ENCODE measurements at regions not wholly inside any gene's neighbourhood (a gene's known extent, or its start where the extent isn't known, plus 50 kb on each side); places are given as distances from the start of the nearest gene placed in this dataset.

DNA sequence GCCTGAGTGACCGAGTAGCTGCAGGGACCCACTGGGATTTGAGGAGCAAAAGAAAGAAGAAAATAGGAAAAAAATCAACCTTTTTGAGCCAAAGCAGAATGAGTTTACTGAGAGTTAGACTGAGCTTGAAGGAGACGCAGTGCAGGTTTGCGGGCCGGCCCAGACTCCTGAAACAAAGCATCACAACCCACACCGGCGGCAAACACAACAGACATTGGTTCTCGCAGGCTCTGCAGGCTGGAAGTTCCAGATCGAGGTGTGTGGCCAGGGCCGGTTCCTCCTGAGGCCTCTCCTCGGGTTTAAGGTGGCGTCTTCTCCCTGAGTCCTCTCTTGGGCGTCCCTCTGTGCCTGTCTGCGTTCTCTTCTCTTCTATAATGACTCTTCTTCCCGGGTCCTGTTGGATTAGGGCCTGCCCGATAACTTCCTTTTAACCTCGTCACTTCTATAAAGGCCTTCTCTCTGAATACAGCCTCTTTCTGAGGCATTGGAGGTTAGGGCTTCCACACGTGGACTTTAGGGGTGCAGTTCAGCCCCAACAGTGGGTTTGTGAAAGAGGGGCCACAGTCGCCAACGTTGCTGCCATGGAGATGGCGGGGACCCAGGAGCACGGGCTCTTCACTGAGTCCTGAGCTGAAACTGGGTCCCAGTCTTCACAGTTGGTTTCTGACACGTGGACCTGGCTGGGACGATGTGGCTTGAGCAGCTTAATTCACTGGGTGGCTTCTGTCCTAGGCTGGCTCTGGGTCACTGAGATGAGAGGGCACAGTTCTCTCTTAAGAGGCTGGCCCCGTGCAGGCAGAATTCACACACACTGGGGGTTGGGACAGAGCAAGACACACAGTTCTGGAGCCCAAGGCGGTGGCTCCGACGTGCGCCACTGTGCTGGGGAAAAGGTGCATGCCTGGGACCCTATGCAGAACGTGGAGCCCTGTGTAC is 1047.7 kb downstream of the BRD1 start:
- DNase-seq (ENCODE audit: insufficient read length, low spot score), result no peak
- TF ChIP-seq POLR2AphosphoS5 (IDR thresholded peaks at IDR 0.05; ENCODE audit: low read depth, low read length) (no peak), PAX5 (IDR thresholded peaks at IDR 0.05; ENCODE audit: insufficient read depth, low read length, severe bottlenecking) (no peak), POU2F2 (IDR thresholded peaks at IDR 0.05; ENCODE audit: low read depth, low read length) (no peak), SPI1 (IDR thresholded peaks at IDR 0.05; ENCODE audit: low read depth, low read length) (no peak), POLR2A (IDR thresholded peaks at IDR 0.05; ENCODE audit: low read depth, low read length) (no peak), TAF1 (IDR thresholded peaks at IDR 0.05; ENCODE audit: low read depth, low read length) (no peak)
- FAIRE-seq, result no peak

DNA sequence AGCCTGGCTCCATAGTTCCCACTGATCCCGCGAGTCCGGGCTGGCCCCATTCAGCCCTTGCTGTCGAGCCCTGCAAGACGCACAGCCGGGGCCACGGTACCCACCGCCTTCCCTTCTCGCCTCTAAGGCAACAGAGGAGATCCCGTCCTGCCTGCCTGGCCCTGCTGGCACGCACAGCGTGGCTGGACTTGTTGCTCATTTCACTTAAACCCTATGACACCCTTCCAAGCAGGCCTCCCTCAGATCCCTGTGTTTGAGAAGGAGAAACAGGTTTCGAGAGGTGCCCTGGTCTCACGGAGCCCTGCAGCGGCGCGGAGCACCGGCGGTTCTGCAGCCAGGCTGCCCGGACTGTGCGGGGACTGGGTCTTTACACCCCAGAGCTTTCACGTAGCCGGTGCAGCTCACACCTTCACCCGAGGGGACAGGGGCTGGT is 1048.4 kb downstream of the BRD1 start:
- no peak for FAIRE-seq
- TF ChIP-seq PAX5 (IDR thresholded peaks at IDR 0.05; ENCODE audit: insufficient read depth, low read length, severe bottlenecking) (no peak), POLR2AphosphoS5 (IDR thresholded peaks at IDR 0.05; ENCODE audit: low read depth, low read length) (no peak)
- no peak for DNase-seq (ENCODE audit: insufficient read length, low spot score)

DNA sequence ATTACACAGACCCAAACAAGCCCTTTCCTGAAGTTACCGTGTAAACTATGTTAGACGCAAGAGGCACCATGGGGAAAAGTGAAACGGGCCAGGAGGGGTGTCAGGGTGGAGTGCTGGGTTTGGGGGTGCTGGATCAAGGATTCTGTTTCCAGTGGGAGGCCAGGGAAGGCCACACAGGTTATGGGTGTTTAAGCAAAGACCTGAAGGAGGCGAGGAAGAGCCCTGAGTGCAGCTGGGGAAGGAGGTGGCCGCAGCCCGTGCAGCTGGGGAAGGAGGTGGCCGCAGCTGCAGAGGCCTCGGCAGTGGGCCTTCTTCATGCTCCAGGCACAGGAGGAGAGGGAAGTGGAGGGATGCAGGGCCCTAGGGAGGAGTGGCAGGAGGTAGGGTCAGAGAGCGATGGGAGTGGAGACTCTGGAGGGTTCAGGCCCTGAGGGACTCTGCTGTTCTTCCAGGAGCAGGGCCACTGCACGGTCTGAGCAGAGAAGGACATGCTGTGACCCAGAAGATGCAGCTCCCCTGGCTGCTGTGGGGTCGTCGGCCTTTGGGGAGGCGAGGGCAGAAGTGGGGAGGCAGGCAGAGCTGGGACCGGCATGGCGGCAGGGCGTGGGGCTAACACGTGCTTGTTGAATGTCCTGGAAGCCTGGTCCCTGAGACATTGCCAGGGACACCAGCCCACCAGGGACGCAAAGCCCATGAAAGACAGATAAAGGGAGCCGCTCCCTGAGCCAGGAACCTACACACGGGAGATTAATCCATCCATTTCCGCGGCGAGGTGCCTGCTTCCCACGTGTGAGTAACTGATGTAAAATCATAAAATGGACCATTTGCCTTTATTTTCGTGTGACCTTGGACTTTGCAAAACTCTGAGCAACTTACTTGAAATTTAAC is 1049.1 kb downstream of the BRD1 start:
- no peak for TF ChIP-seq POLR2AphosphoS5 (IDR thresholded peaks at IDR 0.05; ENCODE audit: low read depth, low read length)
- TF ChIP-seq SPI1 (IDR thresholded peaks at IDR 0.05; ENCODE audit: low read depth, low read length), result no peak
- no peak for TF ChIP-seq PAX5 (IDR thresholded peaks at IDR 0.05; ENCODE audit: insufficient read depth, low read length, severe bottlenecking)
- TF ChIP-seq TAF1 (IDR thresholded peaks at IDR 0.05; ENCODE audit: low read depth, low read length), result no peak
- TF ChIP-seq POLR2A (IDR thresholded peaks at IDR 0.05; ENCODE audit: low read depth, low read length), result no peak
- DNase-seq (ENCODE audit: insufficient read length, low spot score) (no peak), FAIRE-seq (no peak)

DNA sequence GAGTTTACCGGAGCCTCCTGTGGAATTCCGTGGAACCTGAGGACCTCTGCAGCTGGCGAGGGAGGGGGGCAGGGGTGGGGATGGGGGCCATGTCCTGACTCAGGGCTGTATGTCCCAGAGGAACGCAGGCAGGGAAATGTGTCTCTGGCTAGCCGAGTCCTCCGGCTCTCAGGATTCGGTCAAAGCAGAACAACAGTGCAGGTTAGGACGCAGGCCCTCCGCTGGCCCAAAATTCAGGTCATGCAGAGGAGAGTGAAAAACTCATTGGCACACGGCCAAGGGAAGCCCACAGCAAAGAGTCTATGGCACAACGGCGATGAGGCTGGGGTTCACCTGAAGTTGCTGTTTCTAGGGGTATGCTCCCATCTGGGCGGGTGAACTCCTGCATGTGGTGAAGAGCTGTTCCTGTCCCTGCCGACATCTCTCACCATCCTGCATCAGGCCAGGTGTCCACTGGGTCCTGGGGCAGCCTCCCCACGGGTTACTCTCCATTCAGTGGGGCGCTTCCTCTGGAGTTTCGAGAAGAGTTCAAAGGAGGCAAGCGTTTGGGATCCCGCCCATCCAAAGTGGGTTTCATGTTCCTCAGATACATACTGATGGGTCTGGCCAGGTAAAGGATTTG is 1055.3 kb downstream of the BRD1 start:
- DNase-seq (ENCODE audit: insufficient read length, low spot score) (no peak), FAIRE-seq (no peak)
- TF ChIP-seq SPI1 (IDR thresholded peaks at IDR 0.05; ENCODE audit: low read depth, low read length) (no peak), POLR2AphosphoS5 (IDR thresholded peaks at IDR 0.05; ENCODE audit: low read depth, low read length) (no peak), TAF1 (IDR thresholded peaks at IDR 0.05; ENCODE audit: low read depth, low read length) (no peak), POLR2A (IDR thresholded peaks at IDR 0.05; ENCODE audit: low read depth, low read length) (no peak), PAX5 (IDR thresholded peaks at IDR 0.05; ENCODE audit: insufficient read depth, low read length, severe bottlenecking) (no peak), POU2F2 (IDR thresholded peaks at IDR 0.05; ENCODE audit: low read depth, low read length) (no peak)

DNA sequence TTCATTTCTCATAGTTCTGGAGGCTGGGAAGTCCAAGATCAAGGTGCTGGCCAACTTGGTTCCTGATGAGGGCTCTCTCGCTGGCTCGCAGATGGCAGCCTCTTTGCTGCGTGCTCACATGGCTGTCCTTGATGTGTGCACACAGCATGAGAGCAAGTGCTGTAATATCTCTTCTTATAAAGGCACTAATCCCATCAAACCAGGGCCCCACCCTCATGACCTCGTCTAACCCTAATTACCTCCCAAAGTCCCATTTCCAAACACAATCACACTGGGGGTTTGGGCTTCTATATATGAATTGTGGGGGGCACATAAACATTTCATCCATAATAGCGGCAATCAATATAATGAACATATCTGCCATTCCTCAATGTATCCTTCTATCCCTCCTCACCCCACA is 1062.1 kb downstream of the BRD1 start:
- DNase-seq (ENCODE audit: insufficient read length, low spot score) (no peak), FAIRE-seq (no peak)
- TF ChIP-seq POLR2AphosphoS5 (IDR thresholded peaks at IDR 0.05; ENCODE audit: low read depth, low read length), result no peak
- no peak for TF ChIP-seq PAX5 (IDR thresholded peaks at IDR 0.05; ENCODE audit: insufficient read depth, low read length, severe bottlenecking)
- TF ChIP-seq SPI1 (IDR thresholded peaks at IDR 0.05; ENCODE audit: low read depth, low read length), result no peak
- TF ChIP-seq TAF1 (IDR thresholded peaks at IDR 0.05; ENCODE audit: low read depth, low read length), result no peak

DNA sequence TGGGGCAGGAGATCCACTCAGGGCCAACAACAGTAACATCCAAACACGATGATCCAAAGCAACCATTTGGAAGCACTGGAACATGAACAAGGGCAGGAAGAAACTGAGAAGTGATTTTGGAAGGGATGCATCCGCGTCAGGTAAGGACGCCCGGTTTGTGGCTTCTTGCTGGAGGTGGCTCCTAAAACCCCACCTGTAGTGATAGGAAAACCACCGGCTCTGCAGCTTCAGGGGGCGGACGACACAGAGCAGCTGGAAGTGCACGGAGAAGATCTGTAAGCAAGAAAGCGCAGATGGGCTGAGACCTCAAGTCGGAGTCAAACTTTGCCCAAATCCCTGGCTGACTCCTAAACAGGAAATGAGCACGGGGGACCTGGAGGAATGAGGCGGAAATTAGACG is 1066.1 kb downstream of the BRD1 start:
- DNase-seq (ENCODE audit: insufficient read length, low spot score) (no peak), FAIRE-seq (no peak)
- TF ChIP-seq TAF1 (IDR thresholded peaks at IDR 0.05; ENCODE audit: low read depth, low read length) (no peak), POLR2AphosphoS5 (IDR thresholded peaks at IDR 0.05; ENCODE audit: low read depth, low read length) (no peak), PAX5 (IDR thresholded peaks at IDR 0.05; ENCODE audit: insufficient read depth, low read length, severe bottlenecking) (no peak)

DNA sequence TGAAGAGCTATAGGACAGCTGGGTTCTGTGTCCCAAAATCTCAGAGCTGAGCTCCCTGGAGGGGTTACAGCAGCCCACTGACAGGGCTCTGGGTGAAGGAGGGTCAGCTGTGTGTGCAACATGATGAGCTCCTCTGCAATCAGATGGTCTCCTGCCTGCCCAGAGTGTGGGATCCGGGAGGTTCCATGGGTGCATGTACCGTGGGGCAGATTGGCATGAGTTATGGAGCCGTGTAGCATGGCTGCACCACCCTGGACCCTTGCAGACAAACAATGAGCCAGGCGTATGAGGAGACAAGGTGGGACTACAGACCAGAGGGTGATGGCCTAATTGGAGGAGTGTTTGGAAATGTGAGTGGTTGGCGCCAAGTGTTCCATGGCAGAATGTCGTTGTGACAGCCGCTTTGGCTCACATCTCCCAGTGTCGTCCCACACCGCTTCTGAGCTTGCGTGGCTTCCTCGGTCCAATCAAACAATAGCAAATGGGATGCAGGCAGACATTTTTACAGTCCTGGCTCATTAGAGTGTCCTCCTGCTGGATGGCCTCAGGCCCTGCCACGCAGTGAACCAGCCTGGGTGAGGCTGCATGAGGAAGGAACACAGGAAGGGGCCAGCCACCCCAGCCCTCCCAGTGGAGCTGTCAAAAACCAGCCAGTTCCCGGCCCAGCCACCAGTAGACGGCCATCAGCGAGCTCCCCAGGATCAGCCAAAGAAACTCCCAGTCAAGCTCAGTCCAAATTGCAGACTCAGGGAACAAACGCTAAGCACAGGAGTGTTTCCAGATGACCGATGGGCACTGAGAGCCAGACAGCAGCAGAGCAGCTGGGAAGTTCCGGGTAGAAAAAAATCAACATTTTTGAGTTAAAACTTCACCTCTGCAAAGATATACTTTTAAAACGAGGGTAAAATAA is 1066.9 kb downstream of the BRD1 start:
- FAIRE-seq (no peak), DNase-seq (ENCODE audit: insufficient read length, low spot score) (no peak)
- TF ChIP-seq POLR2AphosphoS5 (IDR thresholded peaks at IDR 0.05; ENCODE audit: low read depth, low read length) (no peak), POU2F2 (IDR thresholded peaks at IDR 0.05; ENCODE audit: low read depth, low read length) (no peak)

DNA sequence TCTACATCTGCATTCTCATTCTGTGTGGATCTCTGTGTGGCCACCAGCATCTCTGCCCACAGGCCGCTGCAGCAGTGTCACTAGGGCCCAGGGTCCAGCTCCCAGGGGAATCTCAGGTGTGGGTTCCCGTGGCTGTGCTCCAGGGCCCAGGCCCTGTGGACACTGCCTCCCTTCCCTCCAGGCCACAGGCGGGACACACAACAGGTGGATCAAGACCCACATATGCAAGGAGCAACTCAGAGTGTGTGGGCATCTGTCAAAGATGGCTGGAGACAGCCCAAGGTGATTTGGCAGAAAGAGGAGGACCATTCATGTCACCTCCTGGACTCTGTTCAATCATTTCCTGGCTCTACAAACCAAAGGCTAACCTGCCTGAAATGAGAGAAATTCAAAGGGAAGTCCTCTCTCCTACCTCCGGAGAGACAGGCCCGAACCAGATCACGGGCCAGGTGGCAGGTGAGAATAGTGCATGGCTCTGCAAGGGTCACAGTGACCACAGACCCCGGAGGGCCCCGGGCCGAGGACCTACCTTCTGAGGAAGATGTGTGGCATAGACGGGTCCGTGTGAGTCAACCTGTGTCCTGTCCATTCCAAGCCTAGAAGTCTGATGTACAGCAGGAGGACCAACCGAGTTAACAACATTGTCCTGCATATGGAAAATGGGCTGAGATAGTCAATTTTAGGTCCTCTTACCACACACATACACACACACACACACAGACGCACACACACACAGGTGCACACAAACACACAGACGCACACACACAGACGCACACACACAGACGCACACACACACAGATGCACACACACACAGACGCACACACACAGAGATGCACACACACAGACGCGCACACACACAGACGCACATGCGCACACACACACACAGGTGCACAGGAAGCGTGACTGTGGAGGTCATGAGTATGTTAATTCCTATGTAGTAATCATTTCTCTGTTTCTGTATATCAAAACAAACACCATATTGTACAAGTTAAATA is 1068.5 kb downstream of the BRD1 start:
- no peak for FAIRE-seq
- TF ChIP-seq TAF1 (IDR thresholded peaks at IDR 0.05; ENCODE audit: low read depth, low read length), result no peak
- no peak for TF ChIP-seq POLR2AphosphoS5 (IDR thresholded peaks at IDR 0.05; ENCODE audit: low read depth, low read length)
- TF ChIP-seq SPI1 (IDR thresholded peaks at IDR 0.05; ENCODE audit: low read depth, low read length), result no peak
- TF ChIP-seq PAX5 (IDR thresholded peaks at IDR 0.05; ENCODE audit: insufficient read depth, low read length, severe bottlenecking), result no peak
- no peak for TF ChIP-seq POLR2A (IDR thresholded peaks at IDR 0.05; ENCODE audit: low read depth, low read length)
- no peak for TF ChIP-seq POU2F2 (IDR thresholded peaks at IDR 0.05; ENCODE audit: low read depth, low read length)
- no peak for DNase-seq (ENCODE audit: insufficient read length, low spot score)

Measured in GM12891 (cell line).